Breast epithelium (tissue), 3 donors: ENCODE measurements at regions not wholly inside any gene's neighbourhood (a gene's known extent, or its start where the extent isn't known, plus 50 kb on each side); places are given as distances from the start of the nearest gene placed in this dataset.

Source experiments
- POLR2A ChIP-seq: fragments of 450-650 bp; IDR thresholded peaks from one replicate; pipeline ENCODE4 v1.6.1; 2016; ENCODE audit warnings: antibody characterized with exemption, mild to moderate bottlenecking, moderate library complexity
- POLR2AphosphoS5 ChIP-seq, 3 donors: sonication (generic); formaldehyde crosslinking; IDR thresholded peaks; one replicate each; pipeline ENCODE4 v1.6.1; 2017; ENCODE audit warnings: antibody characterized with exemption in 3 of 3
- TF ChIP-seq, protein P1 (sequence below), 3 donors: fragments of 450-650 bp; IDR thresholded peaks; one replicate each; pipeline ENCODE4 v1.5.1; 2016 to 2017; ENCODE audit warnings: antibody characterized with exemption in 3 of 3, mild to moderate bottlenecking in 3 of 3, moderate library complexity in 3 of 3

DNA sequence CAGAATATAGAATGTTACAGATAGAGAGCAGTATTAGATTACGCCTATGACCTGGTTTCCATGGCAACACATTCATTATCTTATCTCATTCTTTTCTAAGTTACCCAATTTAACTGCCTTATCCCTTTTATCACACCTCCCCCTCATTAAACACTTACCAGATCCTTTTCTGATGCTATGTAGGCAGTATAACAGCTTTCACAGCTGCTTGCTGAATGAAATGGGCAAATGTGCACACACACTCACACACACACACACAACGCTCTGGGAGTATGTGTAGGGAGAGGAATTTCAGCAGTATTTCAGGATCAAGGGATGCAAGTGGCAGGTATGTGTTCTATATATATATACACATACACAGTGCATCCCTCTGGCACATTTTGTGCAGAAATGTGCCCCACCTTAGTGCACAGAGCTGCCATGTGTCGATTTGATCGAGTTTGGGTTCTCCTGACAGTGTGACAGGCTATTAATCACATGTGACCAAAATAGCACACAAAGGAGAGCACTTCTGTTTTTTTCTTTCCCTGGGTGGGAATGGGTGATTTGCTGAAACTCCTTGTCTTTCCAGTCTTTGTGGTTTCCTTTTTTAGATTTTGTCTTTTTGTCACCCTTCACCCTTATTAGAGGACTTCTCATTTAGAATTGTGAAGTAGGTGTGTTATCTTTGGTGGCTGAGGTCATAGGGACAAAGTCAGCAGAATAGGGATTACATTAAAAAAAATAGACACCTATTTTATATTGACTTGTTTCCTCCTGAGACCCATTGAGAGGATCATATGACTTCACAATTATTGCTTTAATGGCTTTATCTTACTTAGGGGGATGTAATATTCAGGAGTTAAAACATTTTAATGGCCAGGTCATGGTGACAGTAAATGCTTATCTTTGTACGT is 553.7 kb downstream of the PDCD6IP start:
- TF ChIP-seq, protein P1, sequence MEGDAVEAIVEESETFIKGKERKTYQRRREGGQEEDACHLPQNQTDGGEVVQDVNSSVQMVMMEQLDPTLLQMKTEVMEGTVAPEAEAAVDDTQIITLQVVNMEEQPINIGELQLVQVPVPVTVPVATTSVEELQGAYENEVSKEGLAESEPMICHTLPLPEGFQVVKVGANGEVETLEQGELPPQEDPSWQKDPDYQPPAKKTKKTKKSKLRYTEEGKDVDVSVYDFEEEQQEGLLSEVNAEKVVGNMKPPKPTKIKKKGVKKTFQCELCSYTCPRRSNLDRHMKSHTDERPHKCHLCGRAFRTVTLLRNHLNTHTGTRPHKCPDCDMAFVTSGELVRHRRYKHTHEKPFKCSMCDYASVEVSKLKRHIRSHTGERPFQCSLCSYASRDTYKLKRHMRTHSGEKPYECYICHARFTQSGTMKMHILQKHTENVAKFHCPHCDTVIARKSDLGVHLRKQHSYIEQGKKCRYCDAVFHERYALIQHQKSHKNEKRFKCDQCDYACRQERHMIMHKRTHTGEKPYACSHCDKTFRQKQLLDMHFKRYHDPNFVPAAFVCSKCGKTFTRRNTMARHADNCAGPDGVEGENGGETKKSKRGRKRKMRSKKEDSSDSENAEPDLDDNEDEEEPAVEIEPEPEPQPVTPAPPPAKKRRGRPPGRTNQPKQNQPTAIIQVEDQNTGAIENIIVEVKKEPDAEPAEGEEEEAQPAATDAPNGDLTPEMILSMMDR (IDR thresholded peaks at IDR 0.05): no peak
- TF ChIP-seq POLR2AphosphoS5 (IDR thresholded peaks at IDR 0.05) (no peak), POLR2A (no peak)
